NCI-H2196 (cell line): ENCODE measurements at regions not wholly inside any gene's neighbourhood (a gene's known extent, or its start where the extent isn't known, plus 50 kb on each side); places are given as distances from the start of the nearest gene placed in this dataset.
"Not testable (repeated sequence)": the region's sequence is repeated elsewhere in the genome, so short reads cannot be mapped to it uniquely, and the experiment has no call there.

Experiments used
- DNase-seq: peaks from one replicate; lab custom pipeline; 2025; ENCODE audit not compliant: unreplicated experiment; lab: John Stamatoyannopoulos, UW

GRCh38 chr4:154982187-154983047 is 201.3 kb downstream of the RBM46 start:
- DNase-seq: peak; percentile 1

- DNase-seq: no peak
Measured at GRCh38 chr4:154983714-154984113, 202.6 kb downstream of the RBM46 start.

GRCh38 chr4:154984148-154984547 is 203.1 kb downstream of the RBM46 start:
- no peak for DNase-seq

- DNase-seq: no peak
Measured at GRCh38 chr4:154984616-154985015, 203.5 kb downstream of the RBM46 start.

GRCh38 chr4:154985673-154986072 is 204.6 kb downstream of the RBM46 start:
- no peak for DNase-seq

- DNase-seq: no peak
Measured at GRCh38 chr4:154988511-154988910, 207.4 kb downstream of the RBM46 start.

- no peak for DNase-seq
Measured at GRCh38 chr4:154989511-154989910, 208.4 kb downstream of the RBM46 start.

- not testable (repeated sequence) for DNase-seq
Measured at GRCh38 chr4:154997866-154998265, 210.6 kb upstream of the NPY2R start.

- no peak for DNase-seq
Measured at GRCh38 chr4:154998284-154998683, 210.2 kb upstream of the NPY2R start.

- DNase-seq: no peak
Measured at GRCh38 chr4:154998773-154999172, 209.7 kb upstream of the NPY2R start.

- DNase-seq: no peak
Measured at GRCh38 chr4:154999950-155000578, 208.4 kb upstream of the NPY2R start.

- DNase-seq: no peak
Measured at GRCh38 chr4:155001251-155001650, 207.2 kb upstream of the NPY2R start.

- no peak for DNase-seq
Measured at GRCh38 chr4:155005395-155006090, 202.9 kb upstream of the NPY2R start.

GRCh38 chr4:155007660-155008176 is 200.7 kb upstream of the NPY2R start:
- no peak for DNase-seq

- no peak for DNase-seq
Measured at GRCh38 chr4:155008389-155008788, 200.0 kb upstream of the NPY2R start.

GRCh38 chr4:155009288-155009687 is 199.1 kb upstream of the NPY2R start:
- DNase-seq: no peak

- no peak for DNase-seq
Measured at GRCh38 chr4:155010376-155010775, 198.1 kb upstream of the NPY2R start.

GRCh38 chr4:155011163-155011780 is 197.2 kb upstream of the NPY2R start:
- DNase-seq: no peak

- DNase-seq: no peak
Measured at GRCh38 chr4:155012469-155012868, 196.0 kb upstream of the NPY2R start.

GRCh38 chr4:155017426-155017825 is 191.0 kb upstream of the NPY2R start:
- no peak for DNase-seq

GRCh38 chr4:155025762-155026457 is 182.5 kb upstream of the NPY2R start:
- no peak for DNase-seq
